Central memory CD8-positive, alpha-beta T cell (primary cell): ENCODE measurements at regions not wholly inside any gene's neighbourhood (a gene's known extent, or its start where the extent isn't known, plus 50 kb on each side); places are given as distances from the start of the nearest gene placed in this dataset.

ENCODE experiments used
- ATAC-seq: fragments of 150-1000 bp; cut with Tn5 transposase; replicated peaks from 2 replicates; pipeline ENCODE4 v1.10.0; 2022; ENCODE audit warnings: mild to moderate bottlenecking, moderate FRiP score, moderate number of reproducible peaks; ENCODE audit not compliant: poor library complexity, severe bottlenecking; ENCODE audit errors: extremely low read depth
- DNase-seq, 2 donors: peaks; one replicate each; pipeline ENCODE4 v3.0.0; 2021; ENCODE audit warnings: low spot score in 2 of 2
- H3K27ac Mint-ChIP-seq: one replicate; pipeline ENCODE4 v1.8.0; 2022; ENCODE audit warnings: low read depth, mild to moderate bottlenecking, moderate library complexity, mixed read lengths
- H3K27me3 Mint-ChIP-seq: one replicate; pipeline ENCODE4 v1.8.0; 2022; ENCODE audit warnings: mixed read lengths
- H3K36me3 Mint-ChIP-seq: one replicate; pipeline ENCODE4 v1.8.0; 2022; ENCODE audit warnings: mild to moderate bottlenecking, moderate library complexity, mixed read lengths; ENCODE audit not compliant: insufficient read depth
- H3K4me1 Mint-ChIP-seq: one replicate; pipeline ENCODE4 v1.8.0; 2022; ENCODE audit warnings: mixed read lengths
- H3K4me3 Mint-ChIP-seq: one replicate; pipeline ENCODE4 v1.8.0; 2022; ENCODE audit warnings: mild to moderate bottlenecking, moderate library complexity, mixed read lengths
- H3K9me3 Mint-ChIP-seq: one replicate; pipeline ENCODE4 v1.8.0; 2022; ENCODE audit warnings: mixed read lengths

- Mint-ChIP-seq H3K27me3 (no peaks in the 10 kb centered on the region), H3K4me3 (no peak overlapping the region), H3K9me3 (peaks cover 30% of the 10 kb centered on the region), H3K4me1 (no peaks in the 10 kb centered on the region), H3K27ac (no peak overlapping the region), H3K36me3 (no peaks in the 10 kb centered on the region)
- ATAC-seq (no peak), DNase-seq (no peak)
Measured at GRCh38 chr12:16884819-16885218, 278.9 kb upstream of the LMO3 start.

DNA sequence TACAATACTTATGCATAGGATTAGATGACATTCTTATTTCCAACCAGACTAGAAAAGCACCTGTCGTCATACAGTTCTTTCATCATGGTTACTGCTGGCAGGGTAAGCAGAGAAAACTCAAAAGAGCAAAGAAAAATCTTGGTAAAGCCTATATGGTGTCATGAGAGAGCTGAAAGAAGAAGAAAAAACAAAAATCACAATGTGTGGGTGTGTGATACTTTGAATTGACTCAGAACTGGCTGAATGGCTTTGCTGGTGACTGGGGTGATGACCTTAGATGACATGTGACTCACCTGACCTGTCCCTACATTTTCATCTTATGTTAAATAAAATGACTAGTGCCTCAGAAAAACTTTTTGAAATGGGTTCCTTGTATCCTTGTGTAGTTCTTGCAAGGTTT lies 278.1 kb upstream of the LMO3 start:
- no peaks in the 10 kb centered on the region for H3K4me1 Mint-ChIP-seq
- no peak for DNase-seq
- ATAC-seq, result no peak
- peaks cover 27% of the 10 kb centered on the region for H3K9me3 Mint-ChIP-seq
- no peaks in the 10 kb centered on the region for H3K36me3 Mint-ChIP-seq
- H3K27me3 Mint-ChIP-seq, result no peaks in the 10 kb centered on the region
- H3K27ac Mint-ChIP-seq, result no peak overlapping the region
- H3K4me3 Mint-ChIP-seq, result no peak overlapping the region

GRCh38 chr12:16881986-16882570 lies 276.1 kb upstream of the LMO3 start:
- DNase-seq, result no peak
- Mint-ChIP-seq H3K36me3 (no peaks in the 10 kb centered on the region), H3K9me3 (peaks cover 10% of the 10 kb centered on the region), H3K4me3 (no peak overlapping the region), H3K4me1 (no peaks in the 10 kb centered on the region), H3K27ac (no peak overlapping the region), H3K27me3 (no peaks in the 10 kb centered on the region)
- no peak for ATAC-seq

- Mint-ChIP-seq H3K36me3 (no peaks in the 10 kb centered on the region), H3K27me3 (no peaks in the 10 kb centered on the region), H3K9me3 (peaks cover 8% of the 10 kb centered on the region), H3K4me3 (no peak overlapping the region), H3K27ac (no peak overlapping the region), H3K4me1 (no peaks in the 10 kb centered on the region)
- DNase-seq (no peak), ATAC-seq (no peak)
Measured at GRCh38 chr12:16880864-16881285, 274.9 kb upstream of the LMO3 start.

- ATAC-seq (no peak), DNase-seq (no peak)
- H3K36me3 Mint-ChIP-seq, result no peaks in the 10 kb centered on the region
- no peaks in the 10 kb centered on the region for H3K27me3 Mint-ChIP-seq
- no peak overlapping the region for H3K4me3 Mint-ChIP-seq
- peaks cover 12% of the 10 kb centered on the region for H3K9me3 Mint-ChIP-seq
- no peak overlapping the region for H3K27ac Mint-ChIP-seq
- no peaks in the 10 kb centered on the region for H3K4me1 Mint-ChIP-seq
Measured at GRCh38 chr12:16870845-16871244, 264.9 kb upstream of the LMO3 start.

DNA sequence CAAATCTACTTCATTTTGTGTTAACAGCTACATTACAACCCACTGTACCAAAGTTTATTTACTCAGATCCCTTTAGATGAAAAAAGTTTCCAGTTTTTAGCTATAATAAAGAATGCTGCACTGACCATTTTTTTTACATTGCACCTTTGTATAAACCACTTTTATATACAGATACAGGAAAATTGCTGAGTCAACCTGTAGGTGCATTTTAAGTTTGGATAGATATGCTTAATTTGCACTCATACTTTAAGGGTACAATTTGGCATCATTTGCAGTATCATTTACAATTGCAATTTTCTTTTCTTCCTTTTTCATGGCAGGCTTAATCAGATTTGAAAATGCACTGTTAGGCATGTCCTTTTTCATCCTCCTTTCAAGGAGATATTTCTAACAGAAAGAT lies 257.8 kb upstream of the LMO3 start:
- no peaks in the 10 kb centered on the region for H3K36me3 Mint-ChIP-seq

GRCh38 chr12:16857456-16857923 lies 251.5 kb upstream of the LMO3 start:
- Mint-ChIP-seq H3K4me1 (no peaks in the 10 kb centered on the region), H3K27me3 (no peaks in the 10 kb centered on the region), H3K4me3 (no peak overlapping the region)

More for the DNA sequence above, 257.8 kb upstream of the LMO3 start:
- no peak for ATAC-seq
- no peaks in the 10 kb centered on the region for H3K27me3 Mint-ChIP-seq
- no peak overlapping the region for H3K4me3 Mint-ChIP-seq
- no peaks in the 10 kb centered on the region for H3K9me3 Mint-ChIP-seq
- H3K27ac Mint-ChIP-seq, result no peak overlapping the region
- no peaks in the 10 kb centered on the region for H3K4me1 Mint-ChIP-seq
- no peak for DNase-seq

GRCh38 chr12:16854465-16854864 lies 248.5 kb upstream of the LMO3 start:
- no peak for ATAC-seq
- DNase-seq, result no peak
- H3K9me3 Mint-ChIP-seq, result no peaks in the 10 kb centered on the region
- H3K27me3 Mint-ChIP-seq, result no peaks in the 10 kb centered on the region
- no peaks in the 10 kb centered on the region for H3K4me1 Mint-ChIP-seq
- no peaks in the 10 kb centered on the region for H3K36me3 Mint-ChIP-seq
- no peak overlapping the region for H3K4me3 Mint-ChIP-seq
- H3K27ac Mint-ChIP-seq, result no peak overlapping the region

More at GRCh38 chr12:16857456-16857923, 251.5 kb upstream of the LMO3 start:
- Mint-ChIP-seq H3K9me3 (no peaks in the 10 kb centered on the region), H3K36me3 (no peaks in the 10 kb centered on the region), H3K27ac (no peak overlapping the region)
- no peak for ATAC-seq
- no peak for DNase-seq

DNA sequence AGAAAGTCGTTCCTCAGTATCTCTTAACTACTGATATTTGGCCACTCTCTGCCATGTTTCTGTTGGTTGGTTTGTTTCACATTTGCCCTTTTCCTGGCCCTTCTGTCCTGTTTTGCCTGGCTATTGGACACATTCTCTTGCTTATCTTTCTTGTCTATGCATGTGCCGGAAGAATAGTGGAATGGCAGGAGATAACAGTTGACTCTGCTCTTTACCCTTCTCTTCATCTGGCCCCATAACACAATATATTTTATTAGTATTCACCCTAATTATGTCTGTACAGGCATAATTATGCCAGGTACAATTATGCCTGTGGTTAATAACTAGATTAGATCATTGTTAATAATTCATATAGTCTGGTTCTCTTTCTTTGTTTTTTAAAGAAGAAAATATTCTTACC lies 243.5 kb upstream of the LMO3 start:
- Mint-ChIP-seq H3K9me3 (peaks cover 11% of the 10 kb centered on the region), H3K4me1 (no peaks in the 10 kb centered on the region), H3K4me3 (no peak overlapping the region), H3K27ac (no peak overlapping the region), H3K36me3 (no peaks in the 10 kb centered on the region), H3K27me3 (no peaks in the 10 kb centered on the region)
- DNase-seq (no peak), ATAC-seq (no peak)

GRCh38 chr12:16844875-16845274 lies 238.9 kb upstream of the LMO3 start:
- no peak overlapping the region for H3K27ac Mint-ChIP-seq
- H3K9me3 Mint-ChIP-seq, result peaks cover 26% of the 10 kb centered on the region
- no peak overlapping the region for H3K4me3 Mint-ChIP-seq
- DNase-seq (no peak), ATAC-seq (no peak)
- H3K27me3 Mint-ChIP-seq, result no peaks in the 10 kb centered on the region
- H3K4me1 Mint-ChIP-seq, result no peaks in the 10 kb centered on the region
- H3K36me3 Mint-ChIP-seq, result no peaks in the 10 kb centered on the region

- Mint-ChIP-seq H3K4me3 (no peak overlapping the region), H3K9me3 (peaks cover 24% of the 10 kb centered on the region), H3K36me3 (peaks cover 2% of the 10 kb centered on the region), H3K27me3 (no peaks in the 10 kb centered on the region), H3K4me1 (no peaks in the 10 kb centered on the region), H3K27ac (no peak overlapping the region)
- no peak for ATAC-seq
- DNase-seq, result no peak
Measured at GRCh38 chr12:16833376-16834015, 227.5 kb upstream of the LMO3 start.

DNA sequence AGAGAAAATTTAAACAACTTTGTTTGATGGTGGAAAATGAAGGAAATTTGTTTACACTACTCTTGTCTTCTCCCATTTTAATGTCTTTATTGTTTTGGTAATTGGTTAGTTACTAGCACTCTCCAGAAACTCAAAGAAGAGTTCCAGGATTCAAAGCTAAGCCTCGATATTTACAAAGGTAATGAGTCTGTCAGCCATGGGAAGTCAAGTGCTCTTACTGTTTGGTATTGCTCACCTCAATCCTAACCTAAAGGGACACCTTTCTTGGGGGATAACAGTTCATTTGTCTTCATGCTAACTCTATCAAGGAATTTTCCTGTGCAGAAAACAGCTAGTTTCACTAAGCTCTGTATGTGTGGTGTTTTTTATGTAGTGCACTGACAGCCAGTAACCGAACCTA lies 222.9 kb upstream of the LMO3 start:
- no peaks in the 10 kb centered on the region for H3K4me1 Mint-ChIP-seq
- no peak overlapping the region for H3K4me3 Mint-ChIP-seq
- DNase-seq (no peak), ATAC-seq (no peak)
- H3K36me3 Mint-ChIP-seq, result peaks cover 3% of the 10 kb centered on the region
- peaks cover 35% of the 10 kb centered on the region for H3K9me3 Mint-ChIP-seq
- no peak overlapping the region for H3K27ac Mint-ChIP-seq
- no peaks in the 10 kb centered on the region for H3K27me3 Mint-ChIP-seq

- H3K4me3 Mint-ChIP-seq, result no peak overlapping the region
- H3K27me3 Mint-ChIP-seq, result no peaks in the 10 kb centered on the region
- H3K9me3 Mint-ChIP-seq, result peaks cover 31% of the 10 kb centered on the region
- DNase-seq (no peak), ATAC-seq (no peak)
- H3K4me1 Mint-ChIP-seq, result no peaks in the 10 kb centered on the region
- no peaks in the 10 kb centered on the region for H3K36me3 Mint-ChIP-seq
- H3K27ac Mint-ChIP-seq, result no peak overlapping the region
Measured at GRCh38 chr12:16807731-16808130, 201.8 kb upstream of the LMO3 start.
